H1 (cell line): ENCODE measurements at regions not wholly inside any gene's neighbourhood (a gene's known extent, or its start where the extent isn't known, plus 50 kb on each side); places are given as distances from the start of the nearest gene placed in this dataset.

Experiments used
- CTCF ChIA-PET: fragments of 300-600 bp; sonication (Branson Sonifier 250); formaldehyde crosslinking; loops from one replicate; lab custom pipeline; 2021; ENCODE audit not compliant: partially characterized antibody; lab: Charles Lee
- POLR2A ChIA-PET: fragments of 300-600 bp; sonication (Branson Sonifier 250); formaldehyde crosslinking; loops from one replicate; lab custom pipeline; 2021; ENCODE audit warnings: inconsistent platforms; ENCODE audit not compliant: partially characterized antibody; lab: Charles Lee
- DNase-seq, 2 experiments: peaks; one replicate each; pipeline versions ENCODE4 v3.0.0 to v3.0.0-alpha.2; 2010 to 2022; ENCODE audit warnings: low spot score in 2 of 2, low read depth in 1 of 2, mixed read lengths in 1 of 2
- FAIRE-seq: peaks from 2 replicates; lab custom pipeline; 2011; peaks lifted over from hg19 to GRCh38; lab: Jason Lieb, UNC
- H2AFZ ChIP-seq: 2 replicates; pipeline ENCODE4 v1.8.1; 2012; ENCODE audit warnings: low read length, inconsistent platforms
- H2AK5ac ChIP-seq: 2 replicates; pipeline ENCODE4 v1.6.1; 2013; ENCODE audit warnings: low read depth, low read length
- H2BK120ac ChIP-seq: replicated peaks from 2 replicates; pipeline ENCODE3; 2013; ENCODE audit warnings: low read depth, low read length, inconsistent platforms
- H2BK12ac ChIP-seq: 2 replicates; pipeline ENCODE4 v1.6.1; 2013; ENCODE audit warnings: low read depth, low read length
- H2BK15ac ChIP-seq: 2 replicates; pipeline ENCODE4 v1.6.1; 2013; ENCODE audit warnings: low read length
- H2BK20ac ChIP-seq: 2 replicates; pipeline ENCODE4 v1.6.1; 2013; ENCODE audit warnings: low read length
- H2BK5ac ChIP-seq: 2 replicates; pipeline ENCODE4 v1.6.1; 2013; ENCODE audit warnings: low read depth, low read length
- H3K14ac ChIP-seq: 2 replicates; pipeline ENCODE4 v1.6.1; 2013; ENCODE audit warnings: inconsistent platforms; ENCODE audit not compliant: insufficient read length
- H3K18ac ChIP-seq: 2 replicates; pipeline ENCODE4 v1.6.1; 2013; ENCODE audit warnings: low read length; ENCODE audit errors: extremely low read depth
- H3K23ac ChIP-seq: 2 replicates; pipeline ENCODE4 v1.6.1; 2013; ENCODE audit warnings: inconsistent platforms; ENCODE audit not compliant: insufficient read length
- H3K23me2 ChIP-seq: 2 replicates; pipeline ENCODE4 v1.6.1; 2013; ENCODE audit warnings: low read depth, low read length
- H3K27ac ChIP-seq: 2 replicates; pipeline ENCODE4 v1.6.1; 2011; ENCODE audit warnings: low read depth, low read length, inconsistent platforms
- H3K27me3 ChIP-seq, 4 experiments: replicated peaks in 1 of 4; 1 replicate in 1 of 4; 2 replicates in 3 of 4; pipeline versions ENCODE4 v1.6.1 to v1.8.1; 2011 to 2013; ENCODE audit warnings: low read length in 3 of 4, mild to moderate bottlenecking in 3 of 4, inconsistent platforms in 2 of 4, mixed read lengths in 2 of 4, moderate library complexity in 1 of 4; ENCODE audit not compliant: control insufficient read depth in 3 of 4, insufficient read depth in 3 of 4; ENCODE audit errors: extremely low read depth in 1 of 4
- H3K36me3 ChIP-seq, 4 experiments: 2 replicates each; pipeline versions ENCODE4 v1.6.1 to v1.8.1; 2011 to 2013; ENCODE audit warnings: mild to moderate bottlenecking in 4 of 4, low read length in 3 of 4, moderate library complexity in 2 of 4, control low read depth in 1 of 4, inconsistent platforms in 1 of 4; ENCODE audit not compliant: insufficient read depth in 4 of 4, control insufficient read depth in 2 of 4
- H3K4ac ChIP-seq: replicated peaks from 2 replicates; pipeline ENCODE3; 2013; ENCODE audit warnings: low read length, low read depth, mixed read lengths, inconsistent platforms; ENCODE audit not compliant: insufficient read length
- H3K4me1 ChIP-seq, 4 experiments: replicated peaks in 1 of 4; 1 replicate in 1 of 4; 2 replicates in 3 of 4; pipeline versions ENCODE4 v1.6.1 to v1.8.1; 2011 to 2013; ENCODE audit warnings: low read length in 3 of 4, inconsistent platforms in 2 of 4, mixed read lengths in 1 of 4; ENCODE audit not compliant: insufficient read depth in 4 of 4, control insufficient read depth in 3 of 4
- H3K4me2 ChIP-seq, 2 experiments: 2 replicates each; pipeline versions ENCODE4 v1.6.1 to v1.8.1; 2011 to 2013; ENCODE audit warnings: low read depth in 2 of 2, low read length in 2 of 2, control low read depth in 1 of 2, inconsistent platforms in 1 of 2, mild to moderate bottlenecking in 1 of 2; ENCODE audit not compliant: insufficient read depth in 1 of 2
- H3K4me3 ChIP-seq, 4 experiments: fragments of 200-600, 300-600 bp in 1 of 4; sonication (generic), shearing (Covaris generic), sonication (Bioruptor Twin) in 1 of 4; 2 replicates each; pipeline versions ENCODE4 v1.5.1 to v1.8.1; 2011 to 2016; ENCODE audit warnings: low read length in 4 of 4, low read depth in 3 of 4, control low read depth in 2 of 4, inconsistent platforms in 2 of 4, mild to moderate bottlenecking in 2 of 4, mixed read lengths in 1 of 4, moderate library complexity in 1 of 4; ENCODE audit not compliant: insufficient read depth in 2 of 4; ENCODE audit errors: extremely low read depth in 1 of 4
- H3K56ac ChIP-seq: replicated peaks from 2 replicates; pipeline ENCODE3; 2013; ENCODE audit warnings: low read depth, mild to moderate bottlenecking, mixed read lengths, low read length, inconsistent platforms; ENCODE audit not compliant: insufficient read length
- H3K79me1 ChIP-seq: 2 replicates; pipeline ENCODE4 v1.6.1; 2013; ENCODE audit warnings: low read depth, low read length, control low read depth
- H3K79me2 ChIP-seq, 2 experiments: 2 replicates each; pipeline versions ENCODE4 v1.6.1 to v1.8.1; 2012 to 2013; ENCODE audit warnings: low read length in 2 of 2, mild to moderate bottlenecking in 2 of 2, inconsistent platforms in 1 of 2; ENCODE audit not compliant: insufficient read depth in 2 of 2, control insufficient read depth in 1 of 2
- H3K9ac ChIP-seq, 4 experiments: replicated peaks in 1 of 4; 1 replicate in 1 of 4; 2 replicates in 3 of 4; pipeline versions ENCODE4 v1.6.1 to v1.8.1; 2011 to 2013; ENCODE audit warnings: low read depth in 3 of 4, low read length in 3 of 4, control low read depth in 2 of 4, mild to moderate bottlenecking in 2 of 4, moderate library complexity in 2 of 4, inconsistent platforms in 1 of 4; ENCODE audit errors: extremely low read depth in 1 of 4
- H3K9me3 ChIP-seq, 2 experiments: 2 replicates each; pipeline versions ENCODE4 v1.6.1 to v1.8.1; 2012 to 2013; ENCODE audit warnings: mild to moderate bottlenecking in 2 of 2, moderate library complexity in 2 of 2, control low read depth in 1 of 2, inconsistent platforms in 1 of 2, low read depth in 1 of 2, low read length in 1 of 2, mixed read lengths in 1 of 2; ENCODE audit not compliant: insufficient read depth in 2 of 2
- H4K20me1 ChIP-seq, 2 experiments: replicated peaks in 1 of 2; 2 replicates each; pipeline versions ENCODE3 to v1.8.1; 2011 to 2013; ENCODE audit warnings: inconsistent platforms in 2 of 2, low read length in 2 of 2, mild to moderate bottlenecking in 1 of 2; ENCODE audit not compliant: insufficient read depth in 2 of 2, control insufficient read depth in 1 of 2
- H4K5ac ChIP-seq: 2 replicates; pipeline ENCODE4 v1.6.1; 2013; ENCODE audit warnings: low read length, low read depth, mixed read lengths, inconsistent platforms; ENCODE audit not compliant: insufficient read length
- H4K8ac ChIP-seq: 2 replicates; pipeline ENCODE4 v1.8.0; 2013; ENCODE audit warnings: mild to moderate bottlenecking, moderate library complexity, low read length, inconsistent platforms; ENCODE audit not compliant: insufficient read depth; ENCODE audit errors: extremely low read depth
- H4K91ac ChIP-seq: replicated peaks from 2 replicates; pipeline ENCODE3; 2013; ENCODE audit warnings: low read length, mixed read lengths, inconsistent platforms; ENCODE audit not compliant: insufficient read length
- ASH2L ChIP-seq: fragments of 200-600, 300-600 bp; sonication (generic); IDR thresholded peaks from one replicate; pipeline ENCODE4 v1.7.1; 2017; ENCODE audit warnings: low read length
- HDAC2 ChIP-seq, 2 experiments: fragments of 300-600 bp in 1 of 2; sonication (generic) in 1 of 2; IDR thresholded peaks; 2 replicates each; pipeline ENCODE4 v1.6.1; 2011 to 2012; ENCODE audit warnings: low read depth in 2 of 2, low read length in 2 of 2, mild to moderate bottlenecking in 2 of 2, moderate library complexity in 2 of 2, borderline replicate concordance in 1 of 2, inconsistent platforms in 1 of 2
- SRF ChIP-seq: IDR thresholded peaks from 2 replicates; pipeline ENCODE4 v1.6.1; 2011; ENCODE audit warnings: mild to moderate bottlenecking, low read depth, low read length, moderate library complexity
- WGBS, 2 experiments: shearing (Covaris generic) in 1 of 2; methylation state at CpG; one replicate each; pipeline versions ENCODE4 v1.1.6 to v1.1.7; 2013 to 2015; ENCODE audit warnings: low lambda C conversion rate in 2 of 2, mixed read lengths in 2 of 2, inconsistent platforms in 1 of 2, low coverage in 1 of 2, missing lambda C conversion rate in 1 of 2; ENCODE audit not compliant: insufficient replicate concordance in 2 of 2, insufficient coverage in 1 of 2, insufficient read length in 1 of 2; ENCODE audit errors: extremely low coverage in 1 of 2, missing lambda C conversion rate in 1 of 2; 5-methylcytosine and 5-hydroxymethylcytosine counted together

GRCh38 chr1:91594383-91595055, 93.9 kb downstream of the CDC7 start:
- Histone ChIP-seq H3K14ac (no peak overlapping the region), H4K20me1 (no peaks in the 10 kb centered on the region), H4K8ac (no peak overlapping the region), H3K36me3 (no peaks in the 10 kb centered on the region), H3K4ac (no peak overlapping the region), H2AK5ac (no peak overlapping the region), H2BK15ac (no peak overlapping the region), H3K23ac (no peak overlapping the region), H3K9me3 (no peaks in the 10 kb centered on the region), H3K4me2 (no peak overlapping the region), H3K27me3 (no peaks in the 10 kb centered on the region), H3K18ac (no peak overlapping the region), H2BK20ac (no peak overlapping the region), H3K4me1 (peaks cover 0 to 5% (median 0%) of the 10 kb centered on the region in 4 experiments; a peak in 2 of 7 replicates), H4K5ac (no peak overlapping the region), H3K56ac (no peak overlapping the region), H2BK120ac (no peak overlapping the region), H3K79me1 (no peaks in the 10 kb centered on the region), H2BK5ac (no peak overlapping the region), H3K23me2 (no peaks in the 10 kb centered on the region), H2BK12ac (no peak overlapping the region), H4K91ac (no peak overlapping the region), H3K79me2 (no peaks in the 10 kb centered on the region), H3K9ac (no peak overlapping the region), H3K27ac (no peak overlapping the region), H3K4me3 (no peak overlapping the region), H2AFZ (no peak overlapping the region)
- WGBS, 2 experiments, result 92% methylated on average over 11 of the region's 11 CpGs; no CpG with 5 or more reads in 1 of the 2 experiments
- CTCF ChIA-PET, result interaction anchor here (1.0 to 1.5 kb wide), 5 partner anchors 10 to 333 kb away, joined by 3 to 4 read pairs (median 3); no protein-coding TSS in a partner anchor
- FAIRE-seq (no peak), DNase-seq (no peak)
- TF ChIP-seq ASH2L (no peak), HDAC2 (IDR thresholded peaks at IDR 0.05; ENCODE audit: borderline replicate concordance in 1 of 2, low read depth in 2 of 2, low read length in 2 of 2) (no peak), SRF (no peak)
- POLR2A ChIA-PET, result no interaction called here
